PFSK-1 (cell line): ENCODE measurements at regions not wholly inside any gene's neighbourhood (a gene's known extent, or its start where the extent isn't known, plus 50 kb on each side); places are given as distances from the start of the nearest gene placed in this dataset.

Experiments
- FOXP2 ChIP-seq: optimal IDR thresholded peaks from 2 replicates; pipeline ENCODE3; 2011; ENCODE audit warnings: borderline replicate concordance, control low read depth, inconsistent platforms; ENCODE audit not compliant: insufficient read depth; ENCODE audit errors: extremely low read length, extremely low read depth
- POLR2AphosphoS5 ChIP-seq: IDR thresholded peaks from 2 replicates; pipeline ENCODE4 v1.6.1; 2012; ENCODE audit warnings: low read depth, mild to moderate bottlenecking, control low read depth, low read length, moderate library complexity
- REST ChIP-seq, 2 experiments: IDR thresholded peaks; 2 replicates each; pipeline versions ENCODE4 v1.6.1 to v1.8.0; 2011 to 2012; ENCODE audit warnings: low read depth in 2 of 2, low read length in 2 of 2, control low read depth in 1 of 2, inconsistent platforms in 1 of 2, mild to moderate bottlenecking in 1 of 2, moderate library complexity in 1 of 2; ENCODE audit not compliant: insufficient read depth in 1 of 2
- SIN3A ChIP-seq: IDR thresholded peaks from 2 replicates; pipeline ENCODE4 v1.6.1; 2012; ENCODE audit warnings: mild to moderate bottlenecking, low read length, moderate library complexity, borderline replicate concordance; ENCODE audit not compliant: insufficient read depth
- TAF1 ChIP-seq: IDR thresholded peaks from 2 replicates; pipeline ENCODE4 v1.6.1; 2012; ENCODE audit warnings: low read length, control low read depth, borderline replicate concordance; ENCODE audit not compliant: insufficient read depth

DNA sequence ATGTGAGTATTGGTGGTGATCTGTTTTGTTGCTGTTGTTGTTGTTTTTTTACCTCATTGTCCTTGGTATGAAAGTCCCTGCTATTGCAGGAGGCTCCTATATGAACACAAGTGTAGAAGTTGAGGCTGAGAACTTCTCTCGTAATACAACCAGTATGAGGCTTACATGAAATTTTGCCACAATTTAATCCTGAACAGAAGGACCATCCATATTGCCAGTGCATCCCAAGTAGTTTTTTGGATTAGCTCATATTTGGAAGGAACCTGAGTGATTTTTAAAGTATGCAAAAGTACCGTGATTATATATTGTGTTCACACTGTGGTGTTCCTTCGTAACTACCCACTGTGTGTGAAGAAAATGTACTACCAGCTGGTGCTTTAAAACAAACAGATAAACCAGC, 2095.5 kb upstream of the WWC1 start:
- TF ChIP-seq SIN3A (no peak), REST (IDR thresholded peaks at IDR 0.05; ENCODE audit: insufficient read depth in 1 of 2, low read depth in 2 of 2, low read length in 2 of 2) (no peak), POLR2AphosphoS5 (no peak), FOXP2 (no peak), TAF1 (no peak)

DNA sequence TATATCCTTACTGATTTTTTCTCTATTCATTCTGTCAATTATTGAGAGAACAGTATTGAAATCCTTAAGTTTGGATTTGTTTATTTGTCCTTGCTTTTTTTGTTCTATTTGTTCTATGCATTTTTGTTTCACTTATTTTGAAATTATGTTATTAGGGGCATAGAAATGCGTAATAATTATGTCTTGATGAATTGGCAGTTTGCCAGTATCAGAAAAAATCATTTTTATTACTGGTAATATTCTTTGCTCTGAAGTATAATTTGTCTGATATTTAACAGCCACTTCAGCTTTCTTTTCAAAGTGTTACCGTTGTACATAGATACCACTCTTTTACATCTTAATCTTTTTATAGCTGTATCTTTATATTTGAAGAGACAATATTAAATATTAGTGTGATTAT, 2090.9 kb upstream of the WWC1 start:
- TF ChIP-seq REST (IDR thresholded peaks at IDR 0.05; ENCODE audit: insufficient read depth in 1 of 2, low read depth in 2 of 2, low read length in 2 of 2) (no peak), POLR2AphosphoS5 (no peak), FOXP2 (no peak), TAF1 (no peak), SIN3A (no peak)

- TF ChIP-seq FOXP2 (no peak), POLR2AphosphoS5 (no peak), TAF1 (no peak), REST (IDR thresholded peaks at IDR 0.05; ENCODE audit: insufficient read depth in 1 of 2, low read depth in 2 of 2, low read length in 2 of 2) (no peak), SIN3A (no peak)
Measured at GRCh38 chr5:166211640-166212039, 2079.8 kb upstream of the WWC1 start.

- no peak for TF ChIP-seq FOXP2
- no peak for TF ChIP-seq POLR2AphosphoS5
- TF ChIP-seq REST (IDR thresholded peaks at IDR 0.05; ENCODE audit: insufficient read depth in 1 of 2, low read depth in 2 of 2, low read length in 2 of 2): no peak
- no peak for TF ChIP-seq TAF1
- TF ChIP-seq SIN3A: no peak
Measured at GRCh38 chr5:166236327-166236726, 2055.1 kb upstream of the WWC1 start.

GRCh38 chr5:166240705-166241104, 2050.7 kb upstream of the WWC1 start:
- TF ChIP-seq POLR2AphosphoS5 (no peak), TAF1 (no peak), SIN3A (no peak), FOXP2 (no peak), REST (IDR thresholded peaks at IDR 0.05; ENCODE audit: insufficient read depth in 1 of 2, low read depth in 2 of 2, low read length in 2 of 2) (no peak)
